ENCODE measurements at regions not wholly inside any gene's neighbourhood (a gene's known extent, or its start where the extent isn't known, plus 50 kb on each side); places are given as distances from the start of the nearest gene placed in this dataset.

GRCh38 chr7:118472581-118472980, 248.1 kb downstream of the ANKRD7 start:
- DNase-seq, result no peak
- H3K4me3 Mint-ChIP-seq, result no peak overlapping the region
- no peak for ATAC-seq (ENCODE audit: low read depth)
- H3K36me3 Mint-ChIP-seq (ENCODE audit: low read depth), result no peaks in the 10 kb centered on the region
- H3K4me1 Mint-ChIP-seq, result no peaks in the 10 kb centered on the region
- POLR2A ChIA-PET, result no interaction called here
- no peaks in the 10 kb centered on the region for H3K9me3 Mint-ChIP-seq
- CTCF ChIA-PET, result no interaction called here
- intact Hi-C loops (cut with micrococcal nuclease), result no loop called here
- TF ChIP-seq CTCF (IDR thresholded peaks at IDR 0.05), result no peak
- no peak overlapping the region for H3K27ac Mint-ChIP-seq
- no peaks in the 10 kb centered on the region for H3K27me3 Mint-ChIP-seq

GRCh38 chr7:118473271-118473670, 248.8 kb downstream of the ANKRD7 start:
- intact Hi-C loops (cut with micrococcal nuclease), result no loop called here
- H3K4me3 Mint-ChIP-seq, result no peak overlapping the region
- H3K36me3 Mint-ChIP-seq (ENCODE audit: low read depth), result no peaks in the 10 kb centered on the region
- DNase-seq (no peak), ATAC-seq (ENCODE audit: low read depth) (no peak)
- H3K4me1 Mint-ChIP-seq, result no peaks in the 10 kb centered on the region
- ChIA-PET POLR2A (no interaction called here), CTCF (no interaction called here)
- no peak for TF ChIP-seq CTCF (IDR thresholded peaks at IDR 0.05)
- no peaks in the 10 kb centered on the region for H3K27me3 Mint-ChIP-seq
- no peaks in the 10 kb centered on the region for H3K9me3 Mint-ChIP-seq
- no peak overlapping the region for H3K27ac Mint-ChIP-seq

GRCh38 chr7:118476036-118476435, 251.5 kb downstream of the ANKRD7 start:
- ChIA-PET CTCF (no interaction called here), POLR2A (no interaction called here)
- no peaks in the 10 kb centered on the region for H3K27me3 Mint-ChIP-seq
- H3K9me3 Mint-ChIP-seq, result peaks cover 3% of the 10 kb centered on the region
- no peaks in the 10 kb centered on the region for H3K4me1 Mint-ChIP-seq
- ATAC-seq (ENCODE audit: low read depth), result no peak
- TF ChIP-seq CTCF (IDR thresholded peaks at IDR 0.05), result no peak
- no peak overlapping the region for H3K4me3 Mint-ChIP-seq
- no peak for DNase-seq
- H3K36me3 Mint-ChIP-seq (ENCODE audit: low read depth), result no peaks in the 10 kb centered on the region
- no peak overlapping the region for H3K27ac Mint-ChIP-seq
- intact Hi-C loops (cut with micrococcal nuclease), result no loop called here

- ATAC-seq (ENCODE audit: low read depth), result no peak
- intact Hi-C loops (cut with micrococcal nuclease), result no loop called here
- no peak for DNase-seq
- H3K9me3 Mint-ChIP-seq, result peaks cover 3% of the 10 kb centered on the region
- ChIA-PET CTCF (no interaction called here), POLR2A (no interaction called here)
- TF ChIP-seq CTCF (IDR thresholded peaks at IDR 0.05), result no peak
- H3K36me3 Mint-ChIP-seq (ENCODE audit: low read depth), result no peaks in the 10 kb centered on the region
- H3K4me3 Mint-ChIP-seq, result no peak overlapping the region
- H3K27ac Mint-ChIP-seq, result no peak overlapping the region
- no peaks in the 10 kb centered on the region for H3K27me3 Mint-ChIP-seq
- no peaks in the 10 kb centered on the region for H3K4me1 Mint-ChIP-seq
Measured at GRCh38 chr7:118477036-118477435, 252.5 kb downstream of the ANKRD7 start.

- no peak overlapping the region for H3K27ac Mint-ChIP-seq
- no peak overlapping the region for H3K4me3 Mint-ChIP-seq
- no peak for ATAC-seq (ENCODE audit: low read depth)
- TF ChIP-seq CTCF (IDR thresholded peaks at IDR 0.05), result no peak
- no peaks in the 10 kb centered on the region for H3K36me3 Mint-ChIP-seq (ENCODE audit: low read depth)
- H3K9me3 Mint-ChIP-seq, result peaks cover 3% of the 10 kb centered on the region
- H3K27me3 Mint-ChIP-seq, result no peaks in the 10 kb centered on the region
- no peak for DNase-seq
- no peaks in the 10 kb centered on the region for H3K4me1 Mint-ChIP-seq
- intact Hi-C loops (cut with micrococcal nuclease), result no loop called here
- ChIA-PET CTCF (no interaction called here), POLR2A (no interaction called here)
Measured at GRCh38 chr7:118478236-118478635, 253.7 kb downstream of the ANKRD7 start.
